Prostate gland (tissue), 2 donors: ENCODE measurements at regions not wholly inside any gene's neighbourhood (a gene's known extent, or its start where the extent isn't known, plus 50 kb on each side); places are given as distances from the start of the nearest gene placed in this dataset.
"Not testable (repeated sequence)": the region's sequence is repeated elsewhere in the genome, so short reads cannot be mapped to it uniquely, and the experiment has no call there.

Source experiments
- DNase-seq: peaks from one replicate; pipeline ENCODE4 v3.0.0-alpha.2; 2019; ENCODE audit warnings: low spot score
- H3K27ac ChIP-seq, 2 donors: fragments of 200-600 bp; sonication (generic); 2 replicates each; pipeline ENCODE4 v1.5.1; 2017 to 2019
- H3K27me3 ChIP-seq: fragments of 200-600 bp; sonication (generic); replicated peaks from 2 replicates; pipeline ENCODE4 v1.5.1; 2019; ENCODE audit not compliant: insufficient read depth
- H3K36me3 ChIP-seq, 2 donors: fragments of 200-600 bp; sonication (generic); 1 replicate in 1 of 2; 2 replicates in 1 of 2; pipeline versions ENCODE4 v1.5.1 to v1.8.1; 2017 to 2019
- H3K4me1 ChIP-seq: fragments of 200-600 bp; sonication (generic); replicated peaks from 2 replicates; pipeline ENCODE4 v1.5.1; 2019
- H3K4me3 ChIP-seq, 2 donors: fragments of 200-600 bp; sonication (generic); 2 replicates each; pipeline ENCODE4 v1.5.1; 2017 to 2019
- H3K9me3 ChIP-seq: fragments of 200-600 bp; sonication (generic); 2 replicates; pipeline ENCODE4 v1.5.1; 2017
- POLR2A ChIP-seq: fragments of 450-650 bp; IDR thresholded peaks from one replicate; pipeline ENCODE4 v1.6.1; 2016; ENCODE audit warnings: antibody characterized with exemption, mild to moderate bottlenecking
- POLR2AphosphoS5 ChIP-seq: sonication (generic); formaldehyde crosslinking; IDR thresholded peaks from one replicate; pipeline ENCODE4 v1.6.1; 2017; ENCODE audit warnings: antibody characterized with exemption
- WGBS: methylation state at CpG from one replicate; pipeline ENCODE4 v1.1.5; 2018; 5-methylcytosine and 5-hydroxymethylcytosine counted together
- intact Hi-C: fragments of 100-400 bp; cut with DNase I; formaldehyde crosslinking; loops from one replicate; pipeline ENCODE4 v1.14.2; 2022
- TF ChIP-seq, protein P1 (sequence below), 4 experiments: fragments of 200-600 bp in 2 of 4; fragments of 450-650 bp in 2 of 4; sonication (generic) in 2 of 4; IDR thresholded peaks; 1 replicate in 3 of 4; 2 replicates in 1 of 4; pipeline ENCODE4 v1.5.1; 2016 to 2019; ENCODE audit warnings: antibody characterized with exemption in 4 of 4, mild to moderate bottlenecking in 2 of 4, moderate library complexity in 2 of 4

DNA sequence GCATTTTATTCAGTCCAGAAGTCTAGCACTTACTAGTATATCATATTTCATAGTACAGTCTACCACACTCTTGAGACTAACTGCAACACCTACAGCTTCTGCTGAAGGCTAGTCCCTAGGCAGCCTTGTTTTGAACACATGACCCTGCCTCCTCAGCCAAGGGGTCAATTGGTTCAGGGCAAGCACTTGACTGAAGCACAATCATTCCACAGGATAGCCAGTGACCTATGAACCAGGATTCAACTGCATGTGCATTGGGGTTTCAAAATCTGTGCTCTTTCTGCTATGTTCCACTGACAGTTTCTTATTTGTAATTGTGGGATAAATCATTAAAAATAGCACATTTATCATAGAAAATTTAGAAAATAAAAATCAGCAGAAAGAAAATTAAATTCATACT is 186.8 kb downstream of the TMEM161B start:
- Histone ChIP-seq H3K4me3 (no peak overlapping the region), H3K36me3 (no peaks in the 10 kb centered on the region), H3K4me1 (no peaks in the 10 kb centered on the region), H3K27me3 (no peaks in the 10 kb centered on the region), H3K9me3 (no peaks in the 10 kb centered on the region), H3K27ac (no peak overlapping the region)
- DNase-seq, result no peak
- intact Hi-C loops, result no loop called here
- TF ChIP-seq POLR2A (no peak), POLR2AphosphoS5 (no peak)
- TF ChIP-seq, protein P1, sequence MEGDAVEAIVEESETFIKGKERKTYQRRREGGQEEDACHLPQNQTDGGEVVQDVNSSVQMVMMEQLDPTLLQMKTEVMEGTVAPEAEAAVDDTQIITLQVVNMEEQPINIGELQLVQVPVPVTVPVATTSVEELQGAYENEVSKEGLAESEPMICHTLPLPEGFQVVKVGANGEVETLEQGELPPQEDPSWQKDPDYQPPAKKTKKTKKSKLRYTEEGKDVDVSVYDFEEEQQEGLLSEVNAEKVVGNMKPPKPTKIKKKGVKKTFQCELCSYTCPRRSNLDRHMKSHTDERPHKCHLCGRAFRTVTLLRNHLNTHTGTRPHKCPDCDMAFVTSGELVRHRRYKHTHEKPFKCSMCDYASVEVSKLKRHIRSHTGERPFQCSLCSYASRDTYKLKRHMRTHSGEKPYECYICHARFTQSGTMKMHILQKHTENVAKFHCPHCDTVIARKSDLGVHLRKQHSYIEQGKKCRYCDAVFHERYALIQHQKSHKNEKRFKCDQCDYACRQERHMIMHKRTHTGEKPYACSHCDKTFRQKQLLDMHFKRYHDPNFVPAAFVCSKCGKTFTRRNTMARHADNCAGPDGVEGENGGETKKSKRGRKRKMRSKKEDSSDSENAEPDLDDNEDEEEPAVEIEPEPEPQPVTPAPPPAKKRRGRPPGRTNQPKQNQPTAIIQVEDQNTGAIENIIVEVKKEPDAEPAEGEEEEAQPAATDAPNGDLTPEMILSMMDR (IDR thresholded peaks at IDR 0.05), result no peak

DNA sequence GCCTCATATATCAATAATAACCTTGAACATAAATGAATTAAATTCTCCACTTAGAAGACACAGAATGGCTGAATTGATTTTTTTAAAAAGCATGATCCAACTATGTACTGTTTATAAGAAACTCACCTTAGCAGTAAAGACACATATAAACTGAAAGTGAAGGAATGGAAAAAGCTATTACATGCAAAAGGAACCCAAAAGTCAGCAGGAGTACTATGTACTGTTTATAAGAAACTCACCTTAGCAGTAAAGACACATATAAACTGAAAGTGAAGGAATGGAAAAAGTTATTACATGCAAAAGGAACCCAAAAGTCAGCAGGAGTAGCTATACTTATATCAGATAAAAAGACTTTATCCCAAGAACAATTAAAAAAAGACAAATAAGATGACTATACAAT is 204.8 kb downstream of the TMEM161B start:
- TF ChIP-seq, protein P1 (IDR thresholded peaks at IDR 0.05), result no peak
- no peak for TF ChIP-seq POLR2A
- TF ChIP-seq POLR2AphosphoS5, result no peak
- H3K27me3 ChIP-seq, result no peaks in the 10 kb centered on the region
- intact Hi-C loops, result no loop called here
- H3K36me3 ChIP-seq, result no peaks in the 10 kb centered on the region
- DNase-seq, result no peak
- no peak overlapping the region for H3K27ac ChIP-seq
- no peaks in the 10 kb centered on the region for H3K9me3 ChIP-seq
- no peak overlapping the region for H3K4me3 ChIP-seq
- H3K4me1 ChIP-seq, result no peaks in the 10 kb centered on the region

DNA sequence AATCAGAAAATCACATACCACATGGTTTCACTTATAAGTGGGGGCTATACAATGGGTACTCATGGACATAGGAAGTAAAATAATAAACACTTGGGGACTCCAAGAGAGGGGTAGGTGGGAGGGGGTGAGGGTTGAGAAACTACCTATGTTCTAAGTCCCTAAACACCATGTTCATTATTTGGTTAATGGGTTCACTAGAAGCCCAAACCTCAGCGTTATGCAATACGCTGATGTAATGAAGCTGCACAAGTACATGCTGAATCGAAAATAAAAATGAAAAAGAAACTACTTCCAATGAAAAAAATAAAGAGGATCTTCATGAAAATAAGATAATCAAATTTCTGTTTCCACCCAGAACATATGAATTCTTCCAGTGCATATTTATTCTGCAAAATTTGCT is 208.5 kb downstream of the TMEM161B start:
- H3K4me1 ChIP-seq, result no peaks in the 10 kb centered on the region

DNA sequence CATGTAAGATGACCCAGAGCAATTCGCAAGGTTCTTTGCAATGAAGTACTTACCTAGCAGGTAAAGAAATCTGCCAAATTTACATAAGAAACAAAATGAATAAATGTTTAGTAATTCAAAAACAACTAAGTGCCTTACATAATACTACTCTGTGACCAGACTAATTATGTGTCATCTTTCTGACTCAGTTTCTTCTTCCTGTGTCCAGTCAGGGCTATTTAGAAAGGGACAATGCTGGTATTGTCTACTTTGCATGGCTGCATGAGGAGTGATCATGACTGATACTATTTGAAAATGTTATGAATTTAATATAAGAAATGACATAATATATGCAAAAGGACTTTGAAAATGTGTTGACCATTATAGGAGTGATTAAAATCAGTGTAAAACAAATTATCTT is 210.0 kb downstream of the TMEM161B start:
- Histone ChIP-seq H3K4me1 (no peaks in the 10 kb centered on the region), H3K36me3 (no peaks in the 10 kb centered on the region), H3K4me3 (no peak overlapping the region), H3K27me3 (no peaks in the 10 kb centered on the region), H3K9me3 (no peaks in the 10 kb centered on the region), H3K27ac (no peak overlapping the region)
- WGBS, result 100% methylated on average over 1 of the region's 1 CpG
- TF ChIP-seq, protein P1 (IDR thresholded peaks at IDR 0.05), result no peak
- TF ChIP-seq POLR2AphosphoS5 (no peak), POLR2A (no peak)
- intact Hi-C loops, result no loop called here
- no peak for DNase-seq

More for the DNA sequence above, 208.5 kb downstream of the TMEM161B start:
- TF ChIP-seq POLR2A (no peak), POLR2AphosphoS5 (no peak)
- TF ChIP-seq, protein P1 (IDR thresholded peaks at IDR 0.05), result no peak
- H3K4me3 ChIP-seq, result no peak overlapping the region
- intact Hi-C loops, result no loop called here
- H3K27me3 ChIP-seq, result no peaks in the 10 kb centered on the region
- 89% methylated on average over 3 of the region's 3 CpGs for WGBS
- no peak overlapping the region for H3K27ac ChIP-seq
- no peaks in the 10 kb centered on the region for H3K36me3 ChIP-seq
- H3K9me3 ChIP-seq, result no peaks in the 10 kb centered on the region
- DNase-seq, result no peak

DNA sequence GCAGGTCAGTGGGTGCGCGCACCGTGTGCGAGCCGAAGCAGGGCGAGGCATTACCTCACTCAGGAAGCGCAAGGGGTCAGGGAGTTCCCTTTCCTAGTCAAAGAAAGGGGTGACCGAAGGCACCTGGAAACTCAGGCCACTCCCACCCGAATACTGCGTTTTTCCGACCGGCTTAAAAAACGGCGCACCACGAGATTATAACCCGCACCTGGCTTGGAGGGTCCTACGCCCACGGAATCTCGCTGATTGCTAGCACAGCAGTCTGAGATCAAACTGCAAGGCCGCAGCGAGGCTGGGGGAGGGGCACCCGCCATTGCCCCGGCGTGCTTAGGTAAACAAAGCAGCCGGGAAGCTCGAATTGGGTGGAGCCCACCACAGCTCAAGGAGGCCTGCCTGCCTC is 216.2 kb downstream of the TMEM161B start:
- H3K9me3 ChIP-seq, H3K36me3 ChIP-seq, H3K27ac ChIP-seq, H3K4me3 ChIP-seq, intact Hi-C loops, DNase-seq, H3K4me1 ChIP-seq, H3K27me3 ChIP-seq: not testable (repeated sequence)
- WGBS, result 62% methylated on average over 20 of the region's 26 CpGs
